Hepatocyte (in vitro differentiated cells): ENCODE measurements at regions not wholly inside any gene's neighbourhood (a gene's known extent, or its start where the extent isn't known, plus 50 kb on each side); places are given as distances from the start of the nearest gene placed in this dataset.

Experiments used
- EZH2phosphoT487 ChIP-seq: fragments of 200-600 bp; sonication (generic); IDR thresholded peaks from one replicate; pipeline ENCODE4 v1.6.1; 2018; ENCODE audit warnings: antibody characterized with exemption, mild to moderate bottlenecking, low read depth, moderate library complexity; ENCODE audit not compliant: unreplicated experiment, severe bottlenecking
- TF ChIP-seq, protein P1 (sequence below): fragments of 200-600 bp; sonication (generic); IDR thresholded peaks from 2 replicates; pipeline ENCODE4 v1.5.1; 2016; ENCODE audit warnings: antibody characterized with exemption, mild to moderate bottlenecking; ENCODE audit not compliant: poor library complexity

DNA sequence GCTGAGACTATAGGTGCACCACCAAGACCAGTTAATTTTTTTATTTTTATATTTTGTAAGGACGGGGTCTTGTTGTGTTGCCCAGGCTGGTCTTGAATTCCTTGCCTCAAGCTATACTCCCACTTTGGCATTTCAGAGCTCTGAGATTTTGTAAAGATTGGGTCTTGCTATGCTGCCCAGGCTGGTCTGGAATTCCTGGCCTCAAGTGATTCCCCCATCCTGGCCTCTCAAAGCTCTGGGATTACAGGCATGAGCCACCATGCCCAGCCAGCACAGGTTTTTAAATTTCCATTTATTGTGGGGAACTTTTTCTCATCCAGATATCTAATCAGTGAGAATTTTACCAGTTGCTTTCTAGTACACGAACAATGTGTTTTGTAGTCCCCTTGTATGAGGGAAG, 156.1 kb upstream of the VLDLR start:
- TF ChIP-seq, protein P1, sequence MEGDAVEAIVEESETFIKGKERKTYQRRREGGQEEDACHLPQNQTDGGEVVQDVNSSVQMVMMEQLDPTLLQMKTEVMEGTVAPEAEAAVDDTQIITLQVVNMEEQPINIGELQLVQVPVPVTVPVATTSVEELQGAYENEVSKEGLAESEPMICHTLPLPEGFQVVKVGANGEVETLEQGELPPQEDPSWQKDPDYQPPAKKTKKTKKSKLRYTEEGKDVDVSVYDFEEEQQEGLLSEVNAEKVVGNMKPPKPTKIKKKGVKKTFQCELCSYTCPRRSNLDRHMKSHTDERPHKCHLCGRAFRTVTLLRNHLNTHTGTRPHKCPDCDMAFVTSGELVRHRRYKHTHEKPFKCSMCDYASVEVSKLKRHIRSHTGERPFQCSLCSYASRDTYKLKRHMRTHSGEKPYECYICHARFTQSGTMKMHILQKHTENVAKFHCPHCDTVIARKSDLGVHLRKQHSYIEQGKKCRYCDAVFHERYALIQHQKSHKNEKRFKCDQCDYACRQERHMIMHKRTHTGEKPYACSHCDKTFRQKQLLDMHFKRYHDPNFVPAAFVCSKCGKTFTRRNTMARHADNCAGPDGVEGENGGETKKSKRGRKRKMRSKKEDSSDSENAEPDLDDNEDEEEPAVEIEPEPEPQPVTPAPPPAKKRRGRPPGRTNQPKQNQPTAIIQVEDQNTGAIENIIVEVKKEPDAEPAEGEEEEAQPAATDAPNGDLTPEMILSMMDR = no peak
- no peak for TF ChIP-seq EZH2phosphoT487
